NCI-H2196 (cell line): ENCODE measurements at regions not wholly inside any gene's neighbourhood (a gene's known extent, or its start where the extent isn't known, plus 50 kb on each side); places are given as distances from the start of the nearest gene placed in this dataset.

Source experiments
- DNase-seq: peaks from one replicate; lab custom pipeline; 2025; ENCODE audit not compliant: unreplicated experiment; lab: John Stamatoyannopoulos, UW

- DNase-seq: no peak
Observed at GRCh38 chr1:18010408-18010807, 97.2 kb upstream of the IGSF21 start.

- DNase-seq: no peak
Observed at GRCh38 chr1:18010945-18011344, 96.7 kb upstream of the IGSF21 start.

GRCh38 chr1:18011703-18012102 is 95.9 kb upstream of the IGSF21 start:
- DNase-seq: no peak

- no peak for DNase-seq
Observed at GRCh38 chr1:18012686-18013085, 94.9 kb upstream of the IGSF21 start.

- no peak for DNase-seq
Observed at GRCh38 chr1:18013216-18013615, 94.4 kb upstream of the IGSF21 start.

- no peak for DNase-seq
Observed at GRCh38 chr1:18015719-18016118, 91.9 kb upstream of the IGSF21 start.

GRCh38 chr1:18018366-18018765 is 89.2 kb upstream of the IGSF21 start:
- no peak for DNase-seq

GRCh38 chr1:18020021-18020817 is 87.4 kb upstream of the IGSF21 start:
- no peak for DNase-seq

GRCh38 chr1:18021242-18021641 is 86.4 kb upstream of the IGSF21 start:
- no peak for DNase-seq

- DNase-seq: no peak
Observed at GRCh38 chr1:18032172-18032859, 75.3 kb upstream of the IGSF21 start.

GRCh38 chr1:18035145-18035544 is 72.5 kb upstream of the IGSF21 start:
- DNase-seq: no peak

- DNase-seq: peak; percentile 48
Observed at GRCh38 chr1:18037651-18038050, 69.9 kb upstream of the IGSF21 start.

- no peak for DNase-seq
Observed at GRCh38 chr1:18038051-18038450, 69.5 kb upstream of the IGSF21 start.

- DNase-seq: no peak
Observed at GRCh38 chr1:18039102-18039501, 68.5 kb upstream of the IGSF21 start.

- DNase-seq: no peak
Observed at GRCh38 chr1:18041102-18041501, 66.5 kb upstream of the IGSF21 start.

GRCh38 chr1:18041685-18042355 is 65.8 kb upstream of the IGSF21 start:
- no peak for DNase-seq

GRCh38 chr1:18043871-18044270 is 63.7 kb upstream of the IGSF21 start:
- no peak for DNase-seq

- DNase-seq: no peak
Observed at GRCh38 chr1:18045203-18045602, 62.4 kb upstream of the IGSF21 start.

- no peak for DNase-seq
Observed at GRCh38 chr1:18045621-18046020, 62.0 kb upstream of the IGSF21 start.

- no peak for DNase-seq
Observed at GRCh38 chr1:18047122-18047521, 60.5 kb upstream of the IGSF21 start.

GRCh38 chr1:18049228-18049627 is 58.4 kb upstream of the IGSF21 start:
- DNase-seq: no peak

GRCh38 chr1:18052671-18053070 is 54.9 kb upstream of the IGSF21 start:
- no peak for DNase-seq
